Endothelial cell of umbilical vein (primary cell): ENCODE measurements at regions not wholly inside any gene's neighbourhood (a gene's known extent, or its start where the extent isn't known, plus 50 kb on each side); places are given as distances from the start of the nearest gene placed in this dataset.

Experiments used
- BruUV-seq: library from RNA; stranded (reverse); fragments of 400-500 nt; replicated peaks from 2 replicates; lab custom pipeline; 2021; lab: Mats Ljungman, UMichigan
- CTCF ChIA-PET: fragments of 300-600, 350-600 bp; sonication (Branson Sonifier 250); formaldehyde crosslinking; loops from one replicate; lab custom pipeline; 2021; ENCODE audit warnings: antibody characterized with exemption, inconsistent platforms; lab: Charles Lee
- POLR2A ChIA-PET: fragments of 300-600, 350-600 bp; sonication (Branson Sonifier 250); formaldehyde crosslinking; loops from one replicate; lab custom pipeline; 2021; ENCODE audit warnings: antibody characterized with exemption, inconsistent platforms; lab: Charles Lee
- DNase-seq: peaks from one replicate; pipeline ENCODE4 v3.0.0-alpha.2; 2011; ENCODE audit warnings: low read depth, low spot score
- FAIRE-seq: peaks from 2 replicates; lab custom pipeline; 2011; peaks lifted over from hg19 to GRCh38; lab: Jason Lieb, UNC
- H2AFZ ChIP-seq: 2 replicates; pipeline ENCODE4 v1.6.0; 2012; ENCODE audit warnings: low read depth, low read length, control low read depth, inconsistent platforms
- H3K27ac ChIP-seq: 2 replicates; pipeline ENCODE4 v1.5.1; 2011; ENCODE audit warnings: low read depth, mild to moderate bottlenecking, control low read depth, low read length, moderate library complexity; ENCODE audit not compliant: insufficient read depth
- H3K27me3 ChIP-seq, 2 experiments: 2 replicates each; pipeline versions ENCODE4 v1.6.0 to v1.6.1; 2011; ENCODE audit warnings: low read length in 2 of 2, mixed read lengths in 1 of 2; ENCODE audit not compliant: control insufficient read depth in 2 of 2, insufficient read depth in 2 of 2
- H3K36me3 ChIP-seq, 2 experiments: 2 replicates in 1 of 2; 3 replicates in 1 of 2; pipeline ENCODE4 v1.5.1; 2011; ENCODE audit warnings: low read length in 2 of 2, mild to moderate bottlenecking in 1 of 2, moderate library complexity in 1 of 2; ENCODE audit not compliant: control insufficient read depth in 2 of 2, insufficient read depth in 2 of 2; ENCODE audit errors: extremely low read depth in 1 of 2
- H3K4me1 ChIP-seq: 3 replicates; pipeline ENCODE4 v1.5.1; 2011; ENCODE audit warnings: mild to moderate bottlenecking, low read length; ENCODE audit not compliant: control insufficient read depth, insufficient read depth; ENCODE audit errors: extremely low read depth
- H3K4me2 ChIP-seq: 2 replicates; pipeline ENCODE4 v1.6.1; 2011; ENCODE audit warnings: low read length, control low read depth, mixed read lengths; ENCODE audit not compliant: insufficient read depth
- H3K4me3 ChIP-seq, 3 experiments: fragments of 200-600 bp in 1 of 3; sonication (generic), shearing (Covaris generic) in 1 of 3; replicated peaks in 1 of 3; 2 replicates each; pipeline ENCODE4 v1.5.1; 2011 to 2016; ENCODE audit warnings: control low read depth in 3 of 3, low read length in 3 of 3, mild to moderate bottlenecking in 2 of 3, inconsistent platforms in 1 of 3, low read depth in 1 of 3, moderate library complexity in 1 of 3; ENCODE audit not compliant: insufficient read depth in 1 of 3
- H3K79me2 ChIP-seq: 2 replicates; pipeline ENCODE4 v1.6.0; 2012; ENCODE audit warnings: low read length, inconsistent platforms; ENCODE audit not compliant: control insufficient read depth, insufficient read depth
- H3K9ac ChIP-seq: replicated peaks from 2 replicates; pipeline ENCODE3; 2011; ENCODE audit warnings: low read length, control low read depth; ENCODE audit not compliant: insufficient read depth; ENCODE audit errors: extremely low read depth
- H3K9me1 ChIP-seq: replicated peaks from 3 replicates; pipeline ENCODE4 v1.6.0; 2011; ENCODE audit warnings: mild to moderate bottlenecking, low read length; ENCODE audit not compliant: control insufficient read depth, insufficient read depth; ENCODE audit errors: extremely low read depth
- H3K9me3 ChIP-seq: replicated peaks from 2 replicates; pipeline ENCODE4 v1.5.1; 2012; ENCODE audit warnings: low read length, inconsistent platforms; ENCODE audit not compliant: control insufficient read depth, insufficient read depth
- H4K20me1 ChIP-seq: replicated peaks from 2 replicates; pipeline ENCODE3; 2011; ENCODE audit warnings: mild to moderate bottlenecking, low read length; ENCODE audit not compliant: control insufficient read depth, insufficient read depth; ENCODE audit errors: extremely low read depth
- EZH2 ChIP-seq: IDR thresholded peaks from 2 replicates; pipeline ENCODE4 v1.6.1; 2012; ENCODE audit warnings: borderline replicate concordance, low read depth, mild to moderate bottlenecking, moderate library complexity, low read length, inconsistent platforms; ENCODE audit not compliant: severe bottlenecking
- FOS ChIP-seq: IDR thresholded peaks from 2 replicates; pipeline ENCODE4 v1.6.1; 2011; ENCODE audit warnings: mild to moderate bottlenecking, low read length, moderate library complexity, borderline replicate concordance; ENCODE audit not compliant: insufficient read depth
- GATA2 ChIP-seq: IDR thresholded peaks from 2 replicates; pipeline ENCODE4 v1.7.0; 2011; ENCODE audit warnings: low read depth, mild to moderate bottlenecking, moderate library complexity, mixed read lengths, low read length; ENCODE audit not compliant: insufficient read length, insufficient read depth
- JUN ChIP-seq: IDR thresholded peaks from 2 replicates; pipeline ENCODE4 v1.6.1; 2011; ENCODE audit warnings: borderline replicate concordance, low read depth; ENCODE audit not compliant: insufficient read length, insufficient read depth
- MYC ChIP-seq: IDR thresholded peaks from one replicate; pipeline ENCODE4 v1.6.1; 2011; ENCODE audit warnings: mild to moderate bottlenecking, low read depth, low read length
- POLR2A ChIP-seq: IDR thresholded peaks from 2 replicates; pipeline ENCODE4 v1.6.1; 2012; ENCODE audit warnings: low read depth, mild to moderate bottlenecking, control low read depth, low read length
- POLR2AphosphoS5 ChIP-seq: IDR thresholded peaks from 2 replicates; pipeline ENCODE4 v1.6.1; 2012; ENCODE audit warnings: low read depth, mild to moderate bottlenecking, control low read depth, low read length, moderate library complexity; ENCODE audit not compliant: insufficient read depth
- dilution Hi-C: fragments of 300-500 bp; cut with MboI; formaldehyde crosslinking; loops from one replicate; pipeline ENCODE4 v1.15.0; 2019; ENCODE audit warnings: low sequenced_read_pairs; ENCODE audit not compliant: extremely low pct_ligation_motif_present
- intact Hi-C: fragments of 100-400 bp; cut with micrococcal nuclease; formaldehyde crosslinking; loops from one replicate; pipeline ENCODE4 v1.10.0; 2022
- TF ChIP-seq, protein P1 (sequence below): IDR thresholded peaks from 2 replicates; pipeline ENCODE4 v1.6.1; 2011; ENCODE audit not compliant: insufficient read depth, insufficient read length
- TF ChIP-seq, protein P2 (sequence below), 2 donors: IDR thresholded peaks; 1 replicate in 1 of 2; 2 replicates in 1 of 2; pipeline ENCODE4 v1.5.1; 2011; ENCODE audit warnings: low read length in 2 of 2, mild to moderate bottlenecking in 2 of 2, moderate library complexity in 2 of 2, control low read depth in 1 of 2, inconsistent platforms in 1 of 2, low read depth in 1 of 2; ENCODE audit not compliant: insufficient read depth in 1 of 2; ENCODE audit errors: extremely low read depth in 1 of 2

DNA sequence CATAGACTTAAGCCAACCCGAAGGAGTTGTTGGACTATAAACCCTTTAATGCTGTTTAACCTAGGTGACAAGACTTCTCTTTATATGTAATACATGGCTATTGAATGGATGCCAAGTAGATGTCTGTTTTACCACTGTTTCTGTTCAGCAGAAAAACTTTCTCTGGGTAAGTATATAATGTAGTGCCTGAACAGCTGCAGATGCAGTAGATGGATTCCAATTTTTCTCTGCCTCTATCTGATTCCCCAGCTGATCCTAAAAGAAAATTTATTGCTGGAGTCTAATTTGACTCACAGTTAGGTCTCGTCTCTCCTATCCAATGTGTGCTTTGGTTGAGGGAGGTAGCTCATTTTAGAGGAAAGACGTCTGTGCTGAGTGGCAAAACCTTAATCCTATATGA is 256.5 kb upstream of the CBLB start:
- Histone ChIP-seq H3K36me3 (no peaks in the 10 kb centered on the region), H3K4me3 (no peak overlapping the region), H3K79me2 (no peaks in the 10 kb centered on the region), H3K4me1 (no peaks in the 10 kb centered on the region), H3K4me2 (no peak overlapping the region), H2AFZ (no peak overlapping the region), H3K9me3 (no peaks in the 10 kb centered on the region), H3K27ac (no peak overlapping the region), H3K27me3 (no peaks in the 10 kb centered on the region), H3K9ac (no peak overlapping the region), H3K9me1 (no peaks in the 10 kb centered on the region), H4K20me1 (no peaks in the 10 kb centered on the region)
- CTCF ChIA-PET, result no interaction called here
- DNase-seq (no peak), FAIRE-seq (no peak)
- intact Hi-C loops, result no loop called here
- dilution Hi-C loops, result no loop called here
- no peak for TF ChIP-seq EZH2
- no peak for TF ChIP-seq FOS
- no peak for TF ChIP-seq POLR2AphosphoS5
- no peak for TF ChIP-seq GATA2
- TF ChIP-seq MYC, result no peak
- no peak for TF ChIP-seq POLR2A
- TF ChIP-seq, protein P1, sequence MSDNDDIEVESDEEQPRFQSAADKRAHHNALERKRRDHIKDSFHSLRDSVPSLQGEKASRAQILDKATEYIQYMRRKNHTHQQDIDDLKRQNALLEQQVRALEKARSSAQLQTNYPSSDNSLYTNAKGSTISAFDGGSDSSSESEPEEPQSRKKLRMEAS, result no peak
- no peak for TF ChIP-seq JUN
- TF ChIP-seq, protein P2, sequence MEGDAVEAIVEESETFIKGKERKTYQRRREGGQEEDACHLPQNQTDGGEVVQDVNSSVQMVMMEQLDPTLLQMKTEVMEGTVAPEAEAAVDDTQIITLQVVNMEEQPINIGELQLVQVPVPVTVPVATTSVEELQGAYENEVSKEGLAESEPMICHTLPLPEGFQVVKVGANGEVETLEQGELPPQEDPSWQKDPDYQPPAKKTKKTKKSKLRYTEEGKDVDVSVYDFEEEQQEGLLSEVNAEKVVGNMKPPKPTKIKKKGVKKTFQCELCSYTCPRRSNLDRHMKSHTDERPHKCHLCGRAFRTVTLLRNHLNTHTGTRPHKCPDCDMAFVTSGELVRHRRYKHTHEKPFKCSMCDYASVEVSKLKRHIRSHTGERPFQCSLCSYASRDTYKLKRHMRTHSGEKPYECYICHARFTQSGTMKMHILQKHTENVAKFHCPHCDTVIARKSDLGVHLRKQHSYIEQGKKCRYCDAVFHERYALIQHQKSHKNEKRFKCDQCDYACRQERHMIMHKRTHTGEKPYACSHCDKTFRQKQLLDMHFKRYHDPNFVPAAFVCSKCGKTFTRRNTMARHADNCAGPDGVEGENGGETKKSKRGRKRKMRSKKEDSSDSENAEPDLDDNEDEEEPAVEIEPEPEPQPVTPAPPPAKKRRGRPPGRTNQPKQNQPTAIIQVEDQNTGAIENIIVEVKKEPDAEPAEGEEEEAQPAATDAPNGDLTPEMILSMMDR (IDR thresholded peaks at IDR 0.05; ENCODE audit: extremely low read depth in 1 of 2, insufficient read depth in 1 of 2, low read depth in 1 of 2, low read length in 2 of 2), result no peak
- POLR2A ChIA-PET, result no interaction called here
- no TSS peak for BruUV-seq
